ENCODE measurements at regions not wholly inside any gene's neighbourhood (a gene's known extent, or its start where the extent isn't known, plus 50 kb on each side); places are given as distances from the start of the nearest gene placed in this dataset.

DNA sequence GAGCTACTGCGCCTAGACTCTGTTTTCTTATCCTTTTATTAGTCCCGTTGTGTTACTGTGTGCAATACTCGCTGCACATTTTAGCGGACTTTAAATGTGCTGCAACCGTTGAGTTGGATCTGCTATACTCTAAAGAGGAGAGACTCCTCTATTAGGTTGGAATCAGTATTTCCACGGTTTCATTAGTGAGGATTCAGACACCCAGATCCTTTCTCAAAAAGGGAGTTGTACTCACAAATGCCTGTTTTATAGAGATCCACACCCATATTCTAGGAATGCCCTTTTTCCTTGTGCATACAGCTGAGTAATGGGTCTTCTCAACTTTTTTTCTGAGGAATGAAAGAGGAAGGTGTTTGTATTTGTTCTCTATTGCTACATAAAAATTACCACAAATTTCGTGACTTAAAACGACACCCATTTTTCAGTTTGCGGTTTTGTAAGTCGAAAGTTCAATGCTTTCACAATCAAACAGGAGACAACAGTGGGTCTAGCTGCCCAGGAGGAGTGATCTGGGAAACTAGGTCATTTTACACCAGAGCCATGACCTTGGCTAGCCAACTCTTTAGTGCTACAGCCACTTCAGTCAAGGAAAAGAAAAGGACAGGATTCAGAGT, 52.8 kb upstream of the SLC44A1 start:
- TF ChIP-seq CTCF (IDR thresholded peaks at IDR 0.05; ENCODE audit: low read length) = no peak
- no peak for TF ChIP-seq EZH2 (IDR thresholded peaks at IDR 0.05; ENCODE audit: borderline replicate concordance, low read length)
